ENCODE measurements at regions not wholly inside any gene's neighbourhood (a gene's known extent, or its start where the extent isn't known, plus 50 kb on each side); places are given as distances from the start of the nearest gene placed in this dataset.

DNA sequence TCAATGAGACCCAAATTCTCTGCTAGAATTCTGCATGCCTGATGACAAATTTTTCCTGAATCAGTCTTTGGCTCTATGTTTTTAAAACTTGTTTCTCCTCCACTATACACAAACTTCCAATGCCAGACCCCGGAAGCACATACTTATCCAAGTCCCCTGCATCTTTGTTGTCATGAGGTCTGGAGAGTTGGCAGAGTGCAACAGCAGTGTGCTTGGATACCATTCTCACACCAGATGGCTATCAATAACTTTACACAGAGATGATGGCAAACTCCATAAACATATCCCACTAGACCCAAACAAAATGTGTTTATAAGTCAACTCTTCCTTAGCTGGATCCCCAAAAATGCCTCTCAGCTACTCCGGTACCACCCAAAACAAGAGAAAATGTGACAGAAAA is 337.7 kb upstream of the TRPC7 start:
- no peaks in the 10 kb centered on the region for H3K36me3 ChIP-seq (ENCODE audit: control insufficient read depth, low read length)
- peaks cover 2% of the 10 kb centered on the region; the same call in 1 of the 2 replicates for H3K27me3 ChIP-seq (ENCODE audit: control insufficient read depth, low read length)

DNA sequence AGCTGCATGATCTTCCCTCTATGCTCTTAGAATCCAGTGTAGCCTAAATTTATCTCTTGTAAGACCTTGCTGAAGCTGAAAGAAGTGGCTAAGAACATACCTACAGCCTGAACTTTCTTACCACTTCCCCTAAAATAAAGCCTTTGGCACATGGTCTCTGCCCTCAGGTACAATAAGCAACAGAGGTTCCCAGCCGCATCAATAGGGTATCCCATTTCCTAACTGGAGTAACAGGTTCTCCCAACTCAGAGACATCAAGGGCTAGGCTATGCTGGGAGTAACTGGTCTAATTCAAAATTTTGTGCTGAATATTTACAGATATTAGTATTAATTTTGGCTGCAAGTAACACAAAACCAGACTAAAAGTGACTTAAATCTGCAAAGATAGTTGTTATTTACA is 335.8 kb upstream of the TRPC7 start:
- Histone ChIP-seq H3K4me3 (ENCODE audit: low read length) (no peak overlapping the region), H4K20me1 (ENCODE audit: control insufficient read depth, insufficient read depth, low read depth, low read length) (no peaks in the 10 kb centered on the region)
- TF ChIP-seq EZH2phosphoT487 (IDR thresholded peaks at IDR 0.05; ENCODE audit: borderline replicate concordance, low read length): no peak
- TF ChIP-seq, protein P1, sequence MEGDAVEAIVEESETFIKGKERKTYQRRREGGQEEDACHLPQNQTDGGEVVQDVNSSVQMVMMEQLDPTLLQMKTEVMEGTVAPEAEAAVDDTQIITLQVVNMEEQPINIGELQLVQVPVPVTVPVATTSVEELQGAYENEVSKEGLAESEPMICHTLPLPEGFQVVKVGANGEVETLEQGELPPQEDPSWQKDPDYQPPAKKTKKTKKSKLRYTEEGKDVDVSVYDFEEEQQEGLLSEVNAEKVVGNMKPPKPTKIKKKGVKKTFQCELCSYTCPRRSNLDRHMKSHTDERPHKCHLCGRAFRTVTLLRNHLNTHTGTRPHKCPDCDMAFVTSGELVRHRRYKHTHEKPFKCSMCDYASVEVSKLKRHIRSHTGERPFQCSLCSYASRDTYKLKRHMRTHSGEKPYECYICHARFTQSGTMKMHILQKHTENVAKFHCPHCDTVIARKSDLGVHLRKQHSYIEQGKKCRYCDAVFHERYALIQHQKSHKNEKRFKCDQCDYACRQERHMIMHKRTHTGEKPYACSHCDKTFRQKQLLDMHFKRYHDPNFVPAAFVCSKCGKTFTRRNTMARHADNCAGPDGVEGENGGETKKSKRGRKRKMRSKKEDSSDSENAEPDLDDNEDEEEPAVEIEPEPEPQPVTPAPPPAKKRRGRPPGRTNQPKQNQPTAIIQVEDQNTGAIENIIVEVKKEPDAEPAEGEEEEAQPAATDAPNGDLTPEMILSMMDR (IDR thresholded peaks at IDR 0.05; ENCODE audit: low read depth, low read length, poor library complexity, severe bottlenecking): no peak

More for the DNA sequence above, 337.7 kb upstream of the TRPC7 start:
- Histone ChIP-seq H3K4me1 (ENCODE audit: control insufficient read depth, low read length) (no peaks in the 10 kb centered on the region), H3F3A (ENCODE audit: control insufficient read depth, insufficient read depth) (no peaks in the 10 kb centered on the region), H3K4me3 (ENCODE audit: low read length) (no peak overlapping the region), H3K9me3 (ENCODE audit: control insufficient read depth, insufficient read depth, low read length) (no peaks in the 10 kb centered on the region), H3K79me2 (ENCODE audit: control insufficient read depth, low read length) (no peaks in the 10 kb centered on the region), H3K27ac (ENCODE audit: low read depth, low read length) (no peak overlapping the region), H3K9me2 (replicated peaks; ENCODE audit: control insufficient read depth, low read length) (no peaks in the 10 kb centered on the region), H3K4me2 (ENCODE audit: low read length) (no peak overlapping the region), H4K20me1 (ENCODE audit: control insufficient read depth, insufficient read depth, low read depth, low read length) (no peaks in the 10 kb centered on the region)
- TF ChIP-seq, protein P1 (IDR thresholded peaks at IDR 0.05; ENCODE audit: low read depth, low read length, poor library complexity, severe bottlenecking): no peak
- TF ChIP-seq EZH2phosphoT487 (IDR thresholded peaks at IDR 0.05; ENCODE audit: borderline replicate concordance, low read length): no peak

DNA sequence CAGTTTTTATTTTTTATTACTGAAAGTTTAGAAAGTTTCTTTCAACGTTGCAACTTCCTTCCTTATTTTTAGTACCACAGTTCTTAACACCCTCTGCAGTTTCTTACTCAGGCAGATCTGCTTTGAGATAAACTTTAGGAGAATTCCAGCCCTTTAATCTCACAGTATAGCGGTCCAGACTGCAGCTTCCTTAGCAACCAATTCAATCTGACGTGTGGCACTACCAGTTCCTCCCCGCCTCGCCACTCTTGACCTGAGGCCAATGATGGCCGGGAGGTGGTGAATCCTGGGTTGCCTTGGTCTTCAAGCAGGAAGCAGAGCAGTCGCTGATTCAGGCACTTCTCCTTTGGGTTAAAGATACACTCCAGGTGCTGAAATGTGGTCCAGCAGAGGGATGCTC is 334.3 kb upstream of the TRPC7 start:
- Histone ChIP-seq H3K27ac (ENCODE audit: low read depth, low read length) (no peak overlapping the region), H4K20me1 (ENCODE audit: control insufficient read depth, insufficient read depth, low read depth, low read length) (no peaks in the 10 kb centered on the region), H3K4me2 (ENCODE audit: low read length) (no peak overlapping the region), H3K9me3 (ENCODE audit: control insufficient read depth, insufficient read depth, low read length) (no peaks in the 10 kb centered on the region), H3K4me1 (ENCODE audit: control insufficient read depth, low read length) (no peaks in the 10 kb centered on the region), H3K4me3 (ENCODE audit: low read length) (no peak overlapping the region), H3K36me3 (ENCODE audit: control insufficient read depth, low read length) (no peaks in the 10 kb centered on the region), H3K79me2 (ENCODE audit: control insufficient read depth, low read length) (no peaks in the 10 kb centered on the region), H3K27me3 (ENCODE audit: control insufficient read depth, low read length) (0 out of 2 replicates have a peak, but pooled peaks cover 3% of the 10 kb centered on the region), H3F3A (ENCODE audit: control insufficient read depth, insufficient read depth) (no peaks in the 10 kb centered on the region), H3K9me2 (replicated peaks; ENCODE audit: control insufficient read depth, low read length) (no peaks in the 10 kb centered on the region)
- TF ChIP-seq EZH2phosphoT487 (IDR thresholded peaks at IDR 0.05; ENCODE audit: borderline replicate concordance, low read length): no peak
- TF ChIP-seq, protein P1 (IDR thresholded peaks at IDR 0.05; ENCODE audit: low read depth, low read length, poor library complexity, severe bottlenecking): no peak

More for the DNA sequence above, 335.8 kb upstream of the TRPC7 start:
- H3K36me3 ChIP-seq (ENCODE audit: control insufficient read depth, low read length): no peaks in the 10 kb centered on the region
- H3F3A ChIP-seq (ENCODE audit: control insufficient read depth, insufficient read depth): no peaks in the 10 kb centered on the region
- H3K79me2 ChIP-seq (ENCODE audit: control insufficient read depth, low read length): no peaks in the 10 kb centered on the region
- H3K4me1 ChIP-seq (ENCODE audit: control insufficient read depth, low read length): no peaks in the 10 kb centered on the region
- no peak overlapping the region for H3K4me2 ChIP-seq (ENCODE audit: low read length)
- no peak overlapping the region for H3K27ac ChIP-seq (ENCODE audit: low read depth, low read length)
- peaks cover 4% of the 10 kb centered on the region; the same call in 1 of the 2 replicates for H3K27me3 ChIP-seq (ENCODE audit: control insufficient read depth, low read length)
- H3K9me3 ChIP-seq (ENCODE audit: control insufficient read depth, insufficient read depth, low read length): no peaks in the 10 kb centered on the region
- H3K9me2 ChIP-seq (replicated peaks; ENCODE audit: control insufficient read depth, low read length): no peaks in the 10 kb centered on the region

Measured in DOHH2 (cell line).